Osteoblast (primary cell): ENCODE measurements at regions not wholly inside any gene's neighbourhood (a gene's known extent, or its start where the extent isn't known, plus 50 kb on each side); places are given as distances from the start of the nearest gene placed in this dataset.

ENCODE experiments used
- DNase-seq: peaks from one replicate; pipeline ENCODE4 v3.0.0; 2011; ENCODE audit warnings: low spot score, mixed read lengths; ENCODE audit not compliant: insufficient read length; ENCODE audit errors: missing footprints
- H2AFZ ChIP-seq: 2 replicates; pipeline ENCODE4 v1.6.0; 2011; ENCODE audit warnings: mild to moderate bottlenecking, low read length
- H3K27ac ChIP-seq: 2 replicates; pipeline ENCODE4 v1.5.1; 2011; ENCODE audit warnings: mild to moderate bottlenecking, low read depth, low read length, moderate library complexity
- H3K27me3 ChIP-seq: 2 replicates; pipeline ENCODE4 v1.6.0; 2012; ENCODE audit warnings: mild to moderate bottlenecking, control low read depth, inconsistent platforms, low read length, moderate library complexity; ENCODE audit not compliant: insufficient read depth
- H3K36me3 ChIP-seq: 2 replicates; pipeline ENCODE4 v1.5.1; 2011; ENCODE audit warnings: mild to moderate bottlenecking, low read length, control low read depth, moderate library complexity; ENCODE audit not compliant: insufficient read depth
- H3K4me1 ChIP-seq: 2 replicates; pipeline ENCODE4 v1.5.1; 2011; ENCODE audit warnings: mild to moderate bottlenecking, low read length, control low read depth, moderate library complexity; ENCODE audit not compliant: insufficient read depth
- H3K4me2 ChIP-seq: 2 replicates; pipeline ENCODE4 v1.6.0; 2011; ENCODE audit warnings: mild to moderate bottlenecking, low read length; ENCODE audit not compliant: insufficient read depth
- H3K4me3 ChIP-seq: fragments of 200-600 bp; sonication (generic); 3 replicates; pipeline ENCODE4 v1.5.1; 2012; ENCODE audit warnings: mild to moderate bottlenecking, low read length, inconsistent platforms; ENCODE audit not compliant: insufficient read depth
- H3K79me2 ChIP-seq: 2 replicates; pipeline ENCODE4 v1.6.0; 2012; ENCODE audit warnings: mild to moderate bottlenecking, low read length, control low read depth, inconsistent platforms; ENCODE audit not compliant: insufficient read depth
- H3K9me3 ChIP-seq: 2 replicates; pipeline ENCODE4 v1.5.1; 2011; ENCODE audit warnings: low read depth, low read length, control low read depth
- H4K20me1 ChIP-seq: 2 replicates; pipeline ENCODE4 v1.6.0; 2012; ENCODE audit warnings: mild to moderate bottlenecking, low read length, control low read depth; ENCODE audit not compliant: insufficient read depth
- CTCF ChIP-seq: IDR thresholded peaks from 2 replicates; pipeline ENCODE4 v1.5.1; 2011; ENCODE audit warnings: mild to moderate bottlenecking, low read depth, low read length, moderate library complexity; ENCODE audit errors: extremely low read depth

- H3K9me3 ChIP-seq: no peaks in the 10 kb centered on the region
- no peaks in the 10 kb centered on the region for H3K27me3 ChIP-seq
- H3K79me2 ChIP-seq: no peaks in the 10 kb centered on the region
- H3K4me1 ChIP-seq: peaks cover 16% of the 10 kb centered on the region
- H4K20me1 ChIP-seq: no peaks in the 10 kb centered on the region
- no peak for TF ChIP-seq CTCF
- no peak overlapping the region for H3K4me3 ChIP-seq
- H2AFZ ChIP-seq: no peak overlapping the region
- no peak overlapping the region for H3K27ac ChIP-seq
- no peak for DNase-seq
- H3K36me3 ChIP-seq: no peaks in the 10 kb centered on the region
- no peak overlapping the region for H3K4me2 ChIP-seq
Observed at GRCh38 chr1:234901491-234902049, 227.1 kb downstream of the TOMM20 start.

- no peak overlapping the region for H3K4me3 ChIP-seq
- no peak for DNase-seq
Observed at GRCh38 chr1:234900595-234900994, 228.0 kb downstream of the TOMM20 start.

GRCh38 chr1:234899730-234900072, 228.9 kb downstream of the TOMM20 start:
- no peaks in the 10 kb centered on the region for H3K27me3 ChIP-seq
- no peak overlapping the region for H3K4me2 ChIP-seq
- no peak overlapping the region for H3K4me3 ChIP-seq
- H3K36me3 ChIP-seq: no peaks in the 10 kb centered on the region
- H3K79me2 ChIP-seq: no peaks in the 10 kb centered on the region
- peak overlapping the region; percentile 2 for H2AFZ ChIP-seq
- H3K27ac ChIP-seq: peak overlapping the region; percentile 56
- no peaks in the 10 kb centered on the region for H3K9me3 ChIP-seq
- H3K4me1 ChIP-seq: peaks cover 16% of the 10 kb centered on the region
- no peak for DNase-seq
- no peak for TF ChIP-seq CTCF
- no peaks in the 10 kb centered on the region for H4K20me1 ChIP-seq

More at GRCh38 chr1:234900595-234900994, 228.0 kb downstream of the TOMM20 start:
- no peaks in the 10 kb centered on the region for H4K20me1 ChIP-seq
- no peaks in the 10 kb centered on the region for H3K79me2 ChIP-seq
- TF ChIP-seq CTCF: no peak
- no peak overlapping the region for H3K4me2 ChIP-seq
- H2AFZ ChIP-seq: no peak overlapping the region
- no peaks in the 10 kb centered on the region for H3K36me3 ChIP-seq
- no peak overlapping the region for H3K27ac ChIP-seq
- H3K4me1 ChIP-seq: peaks cover 16% of the 10 kb centered on the region
- no peaks in the 10 kb centered on the region for H3K27me3 ChIP-seq
- no peaks in the 10 kb centered on the region for H3K9me3 ChIP-seq

GRCh38 chr1:234899041-234899729, 229.5 kb downstream of the TOMM20 start:
- Histone ChIP-seq H3K27ac (peak overlapping the region; percentile 56), H3K36me3 (no peaks in the 10 kb centered on the region), H3K4me3 (no peak overlapping the region), H3K79me2 (no peaks in the 10 kb centered on the region), H4K20me1 (no peaks in the 10 kb centered on the region), H2AFZ (peak overlapping the region; percentile 2), H3K9me3 (no peaks in the 10 kb centered on the region), H3K4me2 (peak overlapping the region; percentile 8), H3K4me1 (peaks cover 22% of the 10 kb centered on the region), H3K27me3 (no peaks in the 10 kb centered on the region)
- DNase-seq: peak; percentile 64
- TF ChIP-seq CTCF: no peak
